Calu3 (cell line): ENCODE measurements at regions not wholly inside any gene's neighbourhood (a gene's known extent, or its start where the extent isn't known, plus 50 kb on each side); places are given as distances from the start of the nearest gene placed in this dataset.

Source experiments
- BruUV-seq: library from RNA; stranded (reverse); fragments of 400-500 nt; replicated peaks from 2 replicates; lab custom pipeline; 2021; lab: Mats Ljungman, UMichigan
- CTCF ChIA-PET: fragments of 300-600 bp; sonication (Branson Sonifier 250); formaldehyde crosslinking; loops from one replicate; lab custom pipeline; 2022; ENCODE audit warnings: antibody characterized with exemption; lab: Charles Lee
- DNase-seq: peaks from one replicate; pipeline ENCODE4 v3.0.0; 2022
- H3K27ac Mint-ChIP-seq: one replicate; pipeline ENCODE4 v1.8.0; 2022; ENCODE audit warnings: mixed read lengths; ENCODE audit not compliant: unreplicated experiment
- H3K27me3 Mint-ChIP-seq: one replicate; pipeline ENCODE4 v1.8.0; 2022; ENCODE audit warnings: mixed read lengths; ENCODE audit not compliant: unreplicated experiment
- H3K36me3 Mint-ChIP-seq: one replicate; pipeline ENCODE4 v1.8.0; 2022; ENCODE audit warnings: mild to moderate bottlenecking, moderate library complexity, mixed read lengths; ENCODE audit not compliant: insufficient read depth, unreplicated experiment
- H3K4me1 Mint-ChIP-seq: one replicate; pipeline ENCODE4 v1.8.0; 2022; ENCODE audit warnings: mild to moderate bottlenecking, low read depth, mixed read lengths; ENCODE audit not compliant: unreplicated experiment
- H3K4me3 Mint-ChIP-seq: one replicate; pipeline ENCODE4 v1.8.0; 2022; ENCODE audit warnings: mild to moderate bottlenecking, low read depth, moderate library complexity, mixed read lengths; ENCODE audit not compliant: unreplicated experiment
- H3K9me3 Mint-ChIP-seq: one replicate; pipeline ENCODE4 v1.8.0; 2022; ENCODE audit warnings: low read depth, mixed read lengths; ENCODE audit not compliant: unreplicated experiment
- CTCF ChIP-seq: fragments of 200-600 bp; IDR thresholded peaks from one replicate; pipeline ENCODE4 v1.8.0; 2022; ENCODE audit warnings: antibody characterized with exemption; ENCODE audit not compliant: unreplicated experiment
- intact Hi-C: fragments of 100-400 bp; cut with micrococcal nuclease; formaldehyde crosslinking; loops from one replicate; pipeline ENCODE4 v1.10.0; 2022; ENCODE audit not compliant: unreplicated experiment

GRCh38 chr2:145617420-145617819 lies 1097.5 kb upstream of the ZEB2 start:
- TF ChIP-seq CTCF: no peak
- BruUV-seq: no TSS peak
- H3K36me3 Mint-ChIP-seq: no peaks in the 10 kb centered on the region
- intact Hi-C loops: no loop called here
- H3K9me3 Mint-ChIP-seq: peaks cover 7% of the 10 kb centered on the region
- H3K27ac Mint-ChIP-seq: no peak overlapping the region
- H3K4me1 Mint-ChIP-seq: no peaks in the 10 kb centered on the region
- H3K4me3 Mint-ChIP-seq: no peak overlapping the region
- H3K27me3 Mint-ChIP-seq: no peaks in the 10 kb centered on the region
- CTCF ChIA-PET: no interaction called here
- no peak for DNase-seq

- H3K27me3 Mint-ChIP-seq: no peaks in the 10 kb centered on the region
- H3K9me3 Mint-ChIP-seq: peaks cover 9% of the 10 kb centered on the region
- H3K27ac Mint-ChIP-seq: no peak overlapping the region
- CTCF ChIA-PET: no interaction called here
- intact Hi-C loops: no loop called here
- no TSS peak for BruUV-seq
- TF ChIP-seq CTCF: no peak
- no peaks in the 10 kb centered on the region for H3K4me1 Mint-ChIP-seq
- H3K4me3 Mint-ChIP-seq: no peak overlapping the region
- no peaks in the 10 kb centered on the region for H3K36me3 Mint-ChIP-seq
- no peak for DNase-seq
Observed at GRCh38 chr2:145615626-145616025, 1095.7 kb upstream of the ZEB2 start.

- DNase-seq: no peak
- Mint-ChIP-seq H3K27ac (no peak overlapping the region), H3K9me3 (peaks cover 9% of the 10 kb centered on the region), H3K4me1 (no peaks in the 10 kb centered on the region), H3K36me3 (no peaks in the 10 kb centered on the region), H3K27me3 (no peaks in the 10 kb centered on the region), H3K4me3 (no peak overlapping the region)
- intact Hi-C loops: no loop called here
- CTCF ChIA-PET: no interaction called here
- no TSS peak for BruUV-seq
- TF ChIP-seq CTCF: no peak
Observed at GRCh38 chr2:145609951-145610350, 1090.0 kb upstream of the ZEB2 start.

- TF ChIP-seq CTCF: no peak
- no peak overlapping the region for H3K4me3 Mint-ChIP-seq
- H3K27me3 Mint-ChIP-seq: no peaks in the 10 kb centered on the region
- no peaks in the 10 kb centered on the region for H3K4me1 Mint-ChIP-seq
- DNase-seq: no peak
- CTCF ChIA-PET: no interaction called here
- H3K27ac Mint-ChIP-seq: no peak overlapping the region
- BruUV-seq: no TSS peak
- no peaks in the 10 kb centered on the region for H3K9me3 Mint-ChIP-seq
- intact Hi-C loops: no loop called here
- no peaks in the 10 kb centered on the region for H3K36me3 Mint-ChIP-seq
Observed at GRCh38 chr2:145601361-145601925, 1081.5 kb upstream of the ZEB2 start.
